Ovary (tissue), 7 donors: ENCODE measurements at regions not wholly inside any gene's neighbourhood (a gene's known extent, or its start where the extent isn't known, plus 50 kb on each side); places are given as distances from the start of the nearest gene placed in this dataset.

Source experiments
- DNase-seq, 5 donors: peaks; one replicate each; pipeline ENCODE4 v3.0.0-alpha.2; 2019 to 2020
- H3K27ac ChIP-seq, 2 donors: fragments of 200-600 bp; one replicate each; pipeline versions ENCODE4 v1.5.1 to v1.8.0; 2019 to 2022
- H3K27me3 ChIP-seq: fragments of 200-600 bp; one replicate; pipeline ENCODE4 v1.8.0; 2022
- H3K36me3 ChIP-seq: fragments of 200-600 bp; sonication (generic); one replicate; pipeline ENCODE4 v1.5.1; 2019
- H3K4me1 ChIP-seq: one replicate; pipeline ENCODE4 v1.8.1; 2013; ENCODE audit warnings: mild to moderate bottlenecking, moderate library complexity; ENCODE audit not compliant: insufficient read depth
- H3K4me3 ChIP-seq: fragments of 200-600 bp; sonication (generic); one replicate; pipeline ENCODE4 v1.5.1; 2017
- H3K9me3 ChIP-seq, 2 donors: fragments of 200-600 bp in 1 of 2; sonication (generic) in 1 of 2; one replicate each; pipeline versions ENCODE4 v1.5.1 to v1.8.1; 2013 to 2019; ENCODE audit warnings: mild to moderate bottlenecking in 1 of 2, moderate library complexity in 1 of 2
- EP300 ChIP-seq: sonication (generic); formaldehyde crosslinking; IDR thresholded peaks from one replicate; pipeline ENCODE4 v1.6.1; 2017; ENCODE audit warnings: antibody characterized with exemption
- POLR2A ChIP-seq: fragments of 450-650 bp; IDR thresholded peaks from one replicate; pipeline ENCODE4 v1.6.1; 2017; ENCODE audit warnings: antibody characterized with exemption, mild to moderate bottlenecking, moderate library complexity
- WGBS, 3 donors: extraction: QIAGEN DNeasy Blood & Tissue Kit in 1 of 3; methylation state at CpG; one replicate each; pipeline versions ENCODE4 v1.1.5 to v1.1.7; 2013 to 2017; 5-methylcytosine and 5-hydroxymethylcytosine counted together
- intact Hi-C, 4 donors: fragments of 100-400 bp; cut with DNase I; formaldehyde crosslinking; loops; one replicate each; pipeline versions ENCODE4 v1.11.0 to v1.15.1; 2022 to 2023
- TF ChIP-seq, protein P1 (sequence below), 3 donors: fragments of 450-650 bp in 2 of 3; fragments of 200-600 bp in 1 of 3; IDR thresholded peaks; one replicate each; pipeline versions ENCODE4 v1.5.1 to v1.8.0; 2016 to 2022; ENCODE audit warnings: antibody characterized with exemption in 3 of 3, mild to moderate bottlenecking in 1 of 3
- donor health status: DM: no; HTN: no; CAD: no; lungs with moderate emphysema.
- donor health status: DM: no; HTN: no; CAD: no.
- donor health status: Bipolar disorder and iron deficiency.
- donor health status: DM: no; HTN: no; CAD: no.
- donor health status: DM: yes; HTN: yes; CAD: no.

DNA sequence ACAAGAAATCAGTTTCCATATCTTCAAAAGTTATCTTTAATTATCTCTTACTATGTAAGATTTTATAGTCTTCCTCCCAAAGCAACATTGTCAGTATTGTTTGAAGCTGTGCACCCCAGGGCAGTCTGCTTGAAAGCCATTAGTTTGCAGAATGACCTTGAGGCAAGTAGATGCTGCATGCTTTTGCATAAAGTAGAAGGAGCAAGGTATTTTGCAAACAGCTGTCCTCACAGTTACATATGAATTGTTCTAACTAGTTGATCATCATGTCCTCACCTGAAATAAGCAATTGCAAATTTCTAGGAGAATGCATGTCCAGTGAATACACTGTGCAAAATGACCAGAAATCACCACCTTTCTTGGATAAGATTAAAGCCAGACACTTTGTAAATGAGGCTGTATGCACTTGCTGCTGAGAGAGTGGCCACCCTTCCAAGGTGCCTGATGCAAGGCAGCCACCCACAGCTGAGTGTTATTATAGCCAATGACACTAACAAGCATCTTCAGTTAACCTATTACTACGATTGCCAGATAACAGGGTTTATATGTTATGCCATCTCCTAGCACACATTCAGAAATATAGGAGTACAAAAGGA lies 730.0 kb upstream of the TMEM132C start:
- no peak for TF ChIP-seq EP300
- TF ChIP-seq, protein P1, sequence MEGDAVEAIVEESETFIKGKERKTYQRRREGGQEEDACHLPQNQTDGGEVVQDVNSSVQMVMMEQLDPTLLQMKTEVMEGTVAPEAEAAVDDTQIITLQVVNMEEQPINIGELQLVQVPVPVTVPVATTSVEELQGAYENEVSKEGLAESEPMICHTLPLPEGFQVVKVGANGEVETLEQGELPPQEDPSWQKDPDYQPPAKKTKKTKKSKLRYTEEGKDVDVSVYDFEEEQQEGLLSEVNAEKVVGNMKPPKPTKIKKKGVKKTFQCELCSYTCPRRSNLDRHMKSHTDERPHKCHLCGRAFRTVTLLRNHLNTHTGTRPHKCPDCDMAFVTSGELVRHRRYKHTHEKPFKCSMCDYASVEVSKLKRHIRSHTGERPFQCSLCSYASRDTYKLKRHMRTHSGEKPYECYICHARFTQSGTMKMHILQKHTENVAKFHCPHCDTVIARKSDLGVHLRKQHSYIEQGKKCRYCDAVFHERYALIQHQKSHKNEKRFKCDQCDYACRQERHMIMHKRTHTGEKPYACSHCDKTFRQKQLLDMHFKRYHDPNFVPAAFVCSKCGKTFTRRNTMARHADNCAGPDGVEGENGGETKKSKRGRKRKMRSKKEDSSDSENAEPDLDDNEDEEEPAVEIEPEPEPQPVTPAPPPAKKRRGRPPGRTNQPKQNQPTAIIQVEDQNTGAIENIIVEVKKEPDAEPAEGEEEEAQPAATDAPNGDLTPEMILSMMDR (IDR thresholded peaks at IDR 0.05) = no peak
- no peak for TF ChIP-seq POLR2A
- Histone ChIP-seq H3K27me3 (no peaks in the 10 kb centered on the region), H3K27ac (no peak overlapping the region), H3K4me3 (no peak overlapping the region), H3K36me3 (no peaks in the 10 kb centered on the region), H3K4me1 (no peaks in the 10 kb centered on the region), H3K9me3 (no peaks in the 10 kb centered on the region)
- 4 to 16% (median 10%) methylated on average over 1 of the region's 1 CpG for WGBS, 3 donors
- no peak for DNase-seq
- intact Hi-C loops = no loop called here

GRCh38 chr12:127538316-127538715 lies 728.7 kb upstream of the TMEM132C start:
- no peak overlapping the region for H3K4me3 ChIP-seq
- no peak for TF ChIP-seq POLR2A
- no peak for TF ChIP-seq EP300
- TF ChIP-seq, protein P1 (IDR thresholded peaks at IDR 0.05) = no peak
- DNase-seq = no peak
- H3K9me3 ChIP-seq = no peaks in the 10 kb centered on the region
- no peak overlapping the region for H3K27ac ChIP-seq
- no peaks in the 10 kb centered on the region for H3K27me3 ChIP-seq
- H3K4me1 ChIP-seq = no peaks in the 10 kb centered on the region
- WGBS, 3 donors = 50 to 60% (median 52%) methylated on average over 3 of the region's 3 CpGs
- H3K36me3 ChIP-seq = no peaks in the 10 kb centered on the region
- intact Hi-C loops = no loop called here

DNA sequence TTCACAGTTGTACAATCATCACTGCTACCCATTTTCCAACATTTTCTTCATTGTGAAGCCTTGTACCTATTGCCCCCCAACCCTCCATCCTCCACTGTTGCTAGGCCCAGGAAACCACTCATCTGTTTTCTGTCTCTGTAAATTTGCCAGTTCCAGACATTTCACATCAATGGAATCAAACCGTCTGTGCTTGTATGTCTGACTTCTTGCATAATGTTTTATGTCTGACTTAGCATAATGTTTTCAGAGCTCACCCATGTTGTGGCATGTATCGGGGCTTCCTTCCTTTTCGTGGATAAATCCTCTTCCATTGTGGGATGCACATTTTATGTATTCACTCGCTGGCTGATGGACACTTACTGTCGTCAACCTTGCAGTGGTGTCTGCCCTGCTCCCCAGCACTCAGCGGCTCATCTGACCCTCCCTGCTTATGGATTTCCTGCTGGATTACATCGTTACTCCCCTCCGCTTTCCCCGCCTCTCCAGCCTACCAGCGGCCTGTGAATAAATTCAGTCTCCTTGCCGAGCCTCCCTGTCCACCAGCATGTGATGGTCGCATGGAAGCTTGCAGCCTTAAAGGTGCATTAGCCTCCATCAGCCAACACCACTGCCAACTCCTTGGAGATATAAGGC lies 727.6 kb upstream of the TMEM132C start:
- no peaks in the 10 kb centered on the region for H3K27me3 ChIP-seq
- no peaks in the 10 kb centered on the region for H3K9me3 ChIP-seq
- 54 to 57% (median 56%) methylated on average over 12 of the region's 12 CpGs for WGBS, 3 donors
- H3K36me3 ChIP-seq = no peaks in the 10 kb centered on the region
- TF ChIP-seq POLR2A (no peak), EP300 (no peak)
- TF ChIP-seq, protein P1 (IDR thresholded peaks at IDR 0.05) = no peak
- no peak for DNase-seq
- intact Hi-C loops = no loop called here
- no peaks in the 10 kb centered on the region for H3K4me1 ChIP-seq
- no peak overlapping the region for H3K4me3 ChIP-seq
- no peak overlapping the region for H3K27ac ChIP-seq

DNA sequence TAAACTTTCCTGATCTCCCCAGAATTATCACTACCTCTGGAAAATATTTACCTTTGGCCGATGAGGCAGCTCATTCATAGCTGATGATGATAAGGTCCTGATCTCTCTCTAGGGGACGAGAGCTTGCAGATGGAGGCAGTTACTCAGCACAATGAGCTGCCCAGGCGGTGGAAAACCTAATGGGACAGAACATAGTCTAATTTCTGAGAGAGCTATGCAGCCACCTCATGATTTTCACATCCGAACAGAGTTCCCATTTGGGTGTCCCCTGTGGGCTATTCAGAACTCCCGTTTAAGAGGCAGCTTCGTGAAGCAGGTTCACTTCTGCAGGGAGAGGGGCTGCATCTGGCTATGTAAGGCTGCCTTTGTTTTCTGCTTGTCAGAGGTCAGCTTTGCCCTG lies 724.6 kb upstream of the TMEM132C start:
- Histone ChIP-seq H3K4me3 (no peak overlapping the region), H3K36me3 (no peaks in the 10 kb centered on the region), H3K27me3 (no peaks in the 10 kb centered on the region), H3K27ac (no peak overlapping the region), H3K9me3 (no peaks in the 10 kb centered on the region), H3K4me1 (no peaks in the 10 kb centered on the region)
- DNase-seq = no peak
- intact Hi-C loops = no loop called here
- TF ChIP-seq, protein P1 (IDR thresholded peaks at IDR 0.05) = no peak
- WGBS, 3 donors = 39 to 68% (median 48%) methylated on average over 6 of the region's 6 CpGs
